K562 (cell line): ENCODE measurements at regions not wholly inside any gene's neighbourhood (a gene's known extent, or its start where the extent isn't known, plus 50 kb on each side); places are given as distances from the start of the nearest gene placed in this dataset.

Experiments used
- ATAC-seq: fragments of 200-7000 bp; cut with Tn5 transposase; 3 replicates; pipeline ENCODE4 v1.9.1; 2020; ENCODE audit warnings: moderate library complexity
- BruUV-seq: library from RNA; stranded (reverse); fragments of 400-500 nt; replicated peaks from 2 replicates; lab custom pipeline; 2021; lab: Mats Ljungman, UMichigan
- CTCF ChIA-PET: fragments of 300-600 bp; formaldehyde crosslinking; extraction: SDS; loops from one replicate; lab custom pipeline; 2021; ENCODE audit warnings: low intra/inter-chr PET ratio; lab: Yijun Ruan, JAX
- POLR2A ChIA-PET: fragments of 300-600, 350-650 bp; sonication (Branson Sonifier 250); formaldehyde crosslinking; extraction: SDS; loops from one replicate; lab custom pipeline; 2021; ENCODE audit warnings: antibody characterized with exemption, inconsistent platforms; lab: Yijun Ruan, JAX
- DNase-seq, 4 experiments: peaks; one replicate each; pipeline versions ENCODE4 v3.0.0 to v3.0.0-alpha.2; 2011 to 2018; ENCODE audit warnings: low spot score in 3 of 4, mixed read lengths in 3 of 4; ENCODE audit errors: extremely low read depth in 1 of 4
- FAIRE-seq: peaks from 2 replicates; lab custom pipeline; 2011; peaks lifted over from hg19 to GRCh38; lab: Jason Lieb, UNC
- H2AFZ ChIP-seq: 2 replicates; pipeline ENCODE4 v1.6.0; 2011; ENCODE audit warnings: low read depth, low read length, control low read depth, inconsistent platforms
- H3K27ac ChIP-seq: fragments of 200-600 bp; 3 replicates; pipeline ENCODE4 v1.8.0; 2011; ENCODE audit warnings: low read depth, mild to moderate bottlenecking, control low read depth, inconsistent platforms, low read length, moderate library complexity, mixed read lengths; ENCODE audit errors: extremely low read depth
- H3K27me3 ChIP-seq, 2 experiments: fragments of 300-600 bp in 1 of 2; 2 replicates in 1 of 2; 3 replicates in 1 of 2; pipeline versions ENCODE4 v1.6.0 to v1.8.0; 2011; ENCODE audit warnings: inconsistent platforms in 2 of 2, low read length in 2 of 2, mild to moderate bottlenecking in 1 of 2, mixed read lengths in 1 of 2, moderate library complexity in 1 of 2; ENCODE audit not compliant: control insufficient read depth in 2 of 2, insufficient read depth in 2 of 2
- H3K36me3 ChIP-seq: fragments of 300-600 bp; 3 replicates; pipeline ENCODE4 v1.8.0; 2011; ENCODE audit warnings: mild to moderate bottlenecking, low read length, inconsistent platforms; ENCODE audit not compliant: control insufficient read depth, insufficient read depth
- H3K4me1 ChIP-seq, 2 experiments: fragments of 200-600 bp in 1 of 2; replicated peaks in 1 of 2; 2 replicates in 1 of 2; 3 replicates in 1 of 2; pipeline versions ENCODE4 v1.5.1 to v1.8.0; 2011; ENCODE audit warnings: inconsistent platforms in 2 of 2, low read length in 2 of 2, mild to moderate bottlenecking in 1 of 2, mixed read lengths in 1 of 2, moderate library complexity in 1 of 2; ENCODE audit not compliant: control insufficient read depth in 2 of 2, insufficient read depth in 2 of 2
- H3K4me2 ChIP-seq: 2 replicates; pipeline ENCODE4 v1.6.1; 2011; ENCODE audit warnings: low read length, control low read depth, inconsistent platforms, mixed read lengths; ENCODE audit not compliant: insufficient read depth
- H3K4me3 ChIP-seq: fragments of 200-600 bp; sonication (generic), shearing (Covaris generic); 2 replicates; pipeline ENCODE4 v1.5.1; 2016; ENCODE audit warnings: control low read depth, inconsistent platforms
- H3K79me2 ChIP-seq: fragments of 200-600 bp; 3 replicates; pipeline ENCODE4 v1.8.0; 2011; ENCODE audit warnings: low read length, inconsistent platforms; ENCODE audit not compliant: control insufficient read depth, insufficient read depth
- H3K9ac ChIP-seq, 2 experiments: 2 replicates each; pipeline versions ENCODE4 v1.6.0 to v1.6.1; 2011; ENCODE audit warnings: low read depth in 2 of 2, low read length in 2 of 2, control low read depth in 1 of 2, inconsistent platforms in 1 of 2, mild to moderate bottlenecking in 1 of 2, mixed read lengths in 1 of 2; ENCODE audit not compliant: insufficient read depth in 1 of 2
- H3K9me1 ChIP-seq: one replicate; pipeline ENCODE4 v1.6.0; 2011; ENCODE audit warnings: inconsistent platforms, mild to moderate bottlenecking, low read length, moderate library complexity; ENCODE audit not compliant: control insufficient read depth, insufficient read depth
- H3K9me3 ChIP-seq: replicated peaks from 2 replicates; pipeline ENCODE4 v1.5.1; 2011; ENCODE audit warnings: low read depth, low read length, inconsistent platforms; ENCODE audit not compliant: control insufficient read depth, insufficient read depth
- H4K20me1 ChIP-seq: replicated peaks from 2 replicates; pipeline ENCODE4 v1.6.1; 2011; ENCODE audit warnings: low read length, inconsistent platforms, mixed read lengths; ENCODE audit not compliant: control insufficient read depth, insufficient read depth
- BRCA1 ChIP-seq, 2 experiments: fragments of 450-650 bp in 1 of 2; sonication (generic) in 1 of 2; formaldehyde crosslinking in 1 of 2; IDR thresholded peaks; 2 replicates each; pipeline versions ENCODE4 v1.5.0 to v1.6.1; 2017 to 2020; ENCODE audit warnings: mild to moderate bottlenecking in 1 of 2, missing genetic modification reagents in 1 of 2
- CAMTA2 ChIP-seq: fragments of 250-450 bp; sonication (Bioruptor Pico); conservative IDR thresholded peaks from 2 replicates; pipeline ENCODE4 v1.5.1; 2022
- CBFA2T3 ChIP-seq: fragments of 450-650 bp; IDR thresholded peaks from 2 replicates; pipeline ENCODE4 v1.6.1; 2017
- CBFB ChIP-seq: sonication (generic); formaldehyde crosslinking; IDR thresholded peaks from 2 replicates; pipeline ENCODE4 v1.4.0; 2020; ENCODE audit warnings: mild to moderate bottlenecking, missing genetic modification reagents
- CBX8 ChIP-seq: fragments of 200-600 bp; sonication (generic); IDR thresholded peaks from 2 replicates; pipeline ENCODE4 v1.6.1; 2012; ENCODE audit warnings: borderline replicate concordance, mixed run types, low read depth, mild to moderate bottlenecking, moderate library complexity, mixed read lengths, low read length, control low read depth, inconsistent platforms; ENCODE audit not compliant: poor library complexity, severe bottlenecking; ENCODE audit errors: extremely low read depth
- EHMT2 ChIP-seq: fragments of 450-650 bp; IDR thresholded peaks from 2 replicates; pipeline ENCODE4 v1.6.1; 2018; ENCODE audit warnings: antibody characterized with exemption
- ETS2 ChIP-seq: IDR thresholded peaks from 2 replicates; pipeline ENCODE4 v1.6.1; 2016; ENCODE audit warnings: borderline replicate concordance, missing genetic modification characterization, mild to moderate bottlenecking, moderate library complexity, missing compliant biosample characterization; ENCODE audit not compliant: poor library complexity, severe bottlenecking
- KDM5B ChIP-seq: fragments of 200-600 bp; sonication (generic); IDR thresholded peaks from 2 replicates; pipeline ENCODE4 v1.6.1; 2012; ENCODE audit warnings: low read depth, mild to moderate bottlenecking, moderate library complexity, low read length, control low read depth, inconsistent platforms; ENCODE audit not compliant: insufficient replicate concordance
- KHSRP ChIP-seq: fragments of 450-650 bp; IDR thresholded peaks from 2 replicates; pipeline ENCODE4 v1.6.1; 2017
- NCOA4 ChIP-seq: fragments of 450-650 bp; IDR thresholded peaks from 2 replicates; pipeline ENCODE4 v1.6.1; 2018; ENCODE audit warnings: mild to moderate bottlenecking; ENCODE audit not compliant: partially characterized antibody
- NCOA6 ChIP-seq: fragments of 450-650 bp; IDR thresholded peaks from 2 replicates; pipeline ENCODE4 v1.6.1; 2017; ENCODE audit warnings: mild to moderate bottlenecking
- NR2C1 ChIP-seq, 2 experiments: fragments of 450-650 bp; IDR thresholded peaks; 2 replicates each; pipeline ENCODE4 v1.6.1; 2017; ENCODE audit warnings: mild to moderate bottlenecking in 2 of 2, antibody characterized with exemption in 1 of 2, inconsistent platforms in 1 of 2, missing compliant biosample characterization in 1 of 2, missing genetic modification characterization in 1 of 2
- RBM22 ChIP-seq: fragments of 200-400 bp; formaldehyde crosslinking; IDR thresholded peaks from 2 replicates; pipeline ENCODE4 v1.6.1; 2018; ENCODE audit warnings: low read length, low read depth; ENCODE audit not compliant: poor library complexity, severe bottlenecking
- STAT5A ChIP-seq: IDR thresholded peaks from 2 replicates; pipeline ENCODE4 v1.6.1; 2012; ENCODE audit warnings: low read length, inconsistent platforms, borderline replicate concordance
- THAP12 ChIP-seq: fragments of 250-450 bp; sonication (Bioruptor Pico); IDR thresholded peaks from 2 replicates; pipeline ENCODE4 v1.9.0; 2021; ENCODE audit warnings: mild to moderate bottlenecking, inconsistent platforms
- USF2 ChIP-seq: sonication (generic); formaldehyde crosslinking; IDR thresholded peaks from 2 replicates; pipeline ENCODE4 v1.5.0; 2020; ENCODE audit warnings: missing genetic modification reagents
- ZBTB1 ChIP-seq: sonication (generic); formaldehyde crosslinking; IDR thresholded peaks from 2 replicates; pipeline ENCODE4 v1.8.1; 2023; ENCODE audit warnings: missing genetic modification reagents, low read depth, mild to moderate bottlenecking, borderline replicate concordance
- ZNF239 ChIP-seq: fragments of 250-450 bp; sonication (Bioruptor Pico); IDR thresholded peaks from 2 replicates; pipeline ENCODE4 v1.4.0; 2020; ENCODE audit warnings: mild to moderate bottlenecking
- ZNF696 ChIP-seq: fragments of 250-450 bp; sonication (Bioruptor Pico); conservative IDR thresholded peaks from 2 replicates; pipeline ENCODE4 v1.4.0; 2020; ENCODE audit warnings: mild to moderate bottlenecking, moderate library complexity
- WGBS: fragments of 100-300 bp; shearing (Covaris generic); methylation state at CpG from one replicate; pipeline ENCODE4 v1.1.6; 2016; ENCODE audit warnings: low coverage, mixed read lengths; ENCODE audit not compliant: insufficient coverage; ENCODE audit errors: missing lambda C conversion rate; 5-methylcytosine and 5-hydroxymethylcytosine counted together
- in situ Hi-C: fragments of 300-500 bp; cut with MboI; formaldehyde crosslinking; loops from 4 replicates; pipeline ENCODE4 v1.15.0; 2018; ENCODE audit warnings: inconsistent platforms, mixed read lengths
- intact Hi-C: fragments of 100-400 bp; cut with micrococcal nuclease; formaldehyde crosslinking; loops from 2 replicates; pipeline ENCODE4 v1.14.2; 2022

- H3K9me3 ChIP-seq: no peaks in the 10 kb centered on the region
- ATAC-seq: no peak
- 0 out of 5 replicates have a peak, but pooled peaks cover 0 to 2% of the 10 kb centered on the region in 2 experiments for H3K4me1 ChIP-seq
- H4K20me1 ChIP-seq: no peaks in the 10 kb centered on the region
- 0% methylated on average over 9 of the region's 9 CpGs for WGBS
- ChIA-PET POLR2A (no interaction called here), CTCF (no interaction called here)
- intact Hi-C loops (no loop called here), in situ Hi-C loops (no loop called here)
- FAIRE-seq: no peak
- DNase-seq: no peak
- H3K9ac ChIP-seq: no peak overlapping the region
- no peaks in the 10 kb centered on the region for H3K36me3 ChIP-seq
- no peaks in the 10 kb centered on the region for H3K79me2 ChIP-seq
- no peaks in the 10 kb centered on the region; a peak in 1 of 5 replicates for H3K27me3 ChIP-seq
- no peak for TF ChIP-seq NR2C1 (IDR thresholded peaks at IDR 0.05)
- TF ChIP-seq NR2C1 (tag; IDR thresholded peaks at IDR 0.05): no peak
- TF ChIP-seq ZNF696: no peak
- TF ChIP-seq ETS2 (tag): no peak
- TF ChIP-seq THAP12 (CRISPR knock-in tag): no peak
- TF ChIP-seq CBFA2T3: no peak
- no peak for TF ChIP-seq CAMTA2
- no peak for TF ChIP-seq KHSRP
- no peak for TF ChIP-seq ZNF239 (CRISPR knock-in tag)
- no peak for TF ChIP-seq STAT5A
- no peak for TF ChIP-seq RBM22
- TF ChIP-seq ZBTB1 (CRISPR knock-in tag): no peak
- no peak for TF ChIP-seq NCOA6
- no peak for TF ChIP-seq KDM5B
- TF ChIP-seq CBFB: no peak
- TF ChIP-seq CBX8: no peak
- TF ChIP-seq USF2 (CRISPR knock-in tag): no peak
- no peak for TF ChIP-seq NCOA4
- TF ChIP-seq BRCA1 (IDR thresholded peaks at IDR 0.05): no peak
- TF ChIP-seq BRCA1 (CRISPR knock-in tag; IDR thresholded peaks at IDR 0.05): no peak
- no peak for TF ChIP-seq EHMT2
- no TSS peak for BruUV-seq
- no peak overlapping the region for H3K27ac ChIP-seq
- H3K4me2 ChIP-seq: no peak overlapping the region
- no peak overlapping the region for H2AFZ ChIP-seq
- H3K9me1 ChIP-seq: no peaks in the 10 kb centered on the region
- H3K4me3 ChIP-seq: no peak overlapping the region
Observed at GRCh38 chr9:108473209-108474112, 382.3 kb downstream of the ACTL7B start.
